ENCODE measurements at regions not wholly inside any gene's neighbourhood (a gene's known extent, or its start where the extent isn't known, plus 50 kb on each side); places are given as distances from the start of the nearest gene placed in this dataset.

DNA sequence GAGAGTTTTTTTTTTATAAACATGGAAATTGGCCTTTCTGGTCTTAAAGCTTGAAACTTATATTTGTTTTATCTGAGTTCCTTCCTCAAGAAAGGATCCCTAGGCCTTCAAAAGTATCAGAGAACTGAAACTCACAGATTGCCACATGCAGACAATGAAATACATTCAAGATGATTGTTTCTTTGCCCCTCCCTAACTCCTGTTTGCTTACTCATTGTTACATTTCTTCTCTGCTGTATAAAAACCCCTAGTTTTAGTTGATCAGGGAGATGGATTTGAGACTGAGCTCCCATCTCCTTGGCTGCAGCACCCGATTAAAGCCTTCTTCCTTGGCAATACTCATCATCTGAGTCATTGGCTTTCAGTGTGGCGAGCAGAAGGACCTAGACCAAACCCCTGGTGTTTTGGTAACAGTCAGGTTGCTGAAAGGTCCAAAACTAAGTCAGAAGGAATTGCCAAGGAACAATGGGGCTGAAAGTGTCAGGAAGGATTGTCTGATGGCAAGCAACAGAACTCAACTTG lies 132.3 kb upstream of the SULF2 start:
- no peak for TF ChIP-seq EZH2 (IDR thresholded peaks at IDR 0.05; ENCODE audit: low read depth)
- TF ChIP-seq, protein P1, sequence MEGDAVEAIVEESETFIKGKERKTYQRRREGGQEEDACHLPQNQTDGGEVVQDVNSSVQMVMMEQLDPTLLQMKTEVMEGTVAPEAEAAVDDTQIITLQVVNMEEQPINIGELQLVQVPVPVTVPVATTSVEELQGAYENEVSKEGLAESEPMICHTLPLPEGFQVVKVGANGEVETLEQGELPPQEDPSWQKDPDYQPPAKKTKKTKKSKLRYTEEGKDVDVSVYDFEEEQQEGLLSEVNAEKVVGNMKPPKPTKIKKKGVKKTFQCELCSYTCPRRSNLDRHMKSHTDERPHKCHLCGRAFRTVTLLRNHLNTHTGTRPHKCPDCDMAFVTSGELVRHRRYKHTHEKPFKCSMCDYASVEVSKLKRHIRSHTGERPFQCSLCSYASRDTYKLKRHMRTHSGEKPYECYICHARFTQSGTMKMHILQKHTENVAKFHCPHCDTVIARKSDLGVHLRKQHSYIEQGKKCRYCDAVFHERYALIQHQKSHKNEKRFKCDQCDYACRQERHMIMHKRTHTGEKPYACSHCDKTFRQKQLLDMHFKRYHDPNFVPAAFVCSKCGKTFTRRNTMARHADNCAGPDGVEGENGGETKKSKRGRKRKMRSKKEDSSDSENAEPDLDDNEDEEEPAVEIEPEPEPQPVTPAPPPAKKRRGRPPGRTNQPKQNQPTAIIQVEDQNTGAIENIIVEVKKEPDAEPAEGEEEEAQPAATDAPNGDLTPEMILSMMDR (conservative IDR thresholded peaks at IDR 0.05), result no peak
